SKM-1 (cell line): ENCODE measurements at regions not wholly inside any gene's neighbourhood (a gene's known extent, or its start where the extent isn't known, plus 50 kb on each side); places are given as distances from the start of the nearest gene placed in this dataset.
"Not testable (repeated sequence)": the region's sequence is repeated elsewhere in the genome, so short reads cannot be mapped to it uniquely, and the experiment has no call there.

ENCODE experiments used
- DNase-seq: peaks from one replicate; lab custom pipeline; 2025; ENCODE audit not compliant: unreplicated experiment; lab: John Stamatoyannopoulos, UW

GRCh38 chr6:122223251-122223650, 176.2 kb upstream of the HSF2 start:
- no peak for DNase-seq

DNA sequence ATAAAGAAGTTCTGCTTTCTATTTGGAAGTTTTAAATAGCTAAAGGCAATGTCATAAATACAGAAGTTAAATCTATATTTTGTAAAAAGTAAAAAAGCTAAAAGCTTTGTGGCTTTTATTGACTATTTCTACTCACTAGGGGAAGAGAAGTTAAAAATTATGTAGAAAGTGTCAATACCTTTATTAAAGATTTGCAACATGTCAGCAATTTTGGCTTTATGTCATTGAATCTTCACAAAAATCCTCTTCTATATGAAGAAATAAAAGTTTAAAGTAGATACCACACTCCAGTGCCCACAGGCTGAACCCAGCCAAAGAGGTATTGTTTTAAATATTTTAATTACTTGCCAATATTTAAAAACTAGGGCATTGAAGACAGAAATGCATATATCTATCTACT, 160.6 kb upstream of the HSF2 start:
- DNase-seq, result no peak

DNA sequence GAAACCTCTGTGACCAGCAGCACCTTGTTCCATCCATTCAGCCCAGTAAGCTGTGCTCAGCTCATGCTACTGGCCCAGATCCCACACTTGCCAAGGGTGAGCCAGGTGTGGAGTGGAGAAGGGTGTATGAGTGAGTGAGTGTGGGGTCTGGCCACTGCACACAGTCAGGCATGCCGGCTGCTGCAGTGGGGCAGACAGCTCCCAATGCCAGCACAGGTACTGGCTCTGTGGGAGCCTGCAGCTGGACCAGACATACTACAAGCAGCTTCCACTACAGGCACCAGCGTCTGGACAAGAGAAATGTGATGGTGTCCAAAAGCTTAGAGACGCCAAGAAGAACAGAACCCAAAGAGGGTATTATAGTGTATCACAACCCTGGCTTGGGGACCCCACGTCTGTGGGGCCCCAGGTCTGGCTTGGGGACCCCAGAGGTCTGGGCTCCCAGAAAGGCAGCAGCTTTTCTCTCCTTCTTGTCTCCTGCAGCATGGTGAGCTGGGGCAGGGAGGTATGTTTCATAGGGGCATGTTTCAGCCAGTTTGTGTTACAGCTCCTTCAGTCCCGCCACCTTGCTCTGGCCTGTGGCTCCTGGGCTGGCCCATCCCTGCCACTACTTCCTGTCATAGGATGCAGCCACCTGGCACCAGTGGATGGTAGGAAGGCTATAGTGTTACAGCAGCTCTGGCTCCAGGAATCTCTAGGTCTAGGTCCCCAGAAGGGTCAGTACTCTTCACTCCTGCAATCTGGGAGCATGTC, 152.4 kb upstream of the HSF2 start:
- no peak for DNase-seq

- DNase-seq, result no peak
These were observed 151.3 kb upstream of the HSF2 start for GRCh38 chr6:122248001-122248669.

DNA sequence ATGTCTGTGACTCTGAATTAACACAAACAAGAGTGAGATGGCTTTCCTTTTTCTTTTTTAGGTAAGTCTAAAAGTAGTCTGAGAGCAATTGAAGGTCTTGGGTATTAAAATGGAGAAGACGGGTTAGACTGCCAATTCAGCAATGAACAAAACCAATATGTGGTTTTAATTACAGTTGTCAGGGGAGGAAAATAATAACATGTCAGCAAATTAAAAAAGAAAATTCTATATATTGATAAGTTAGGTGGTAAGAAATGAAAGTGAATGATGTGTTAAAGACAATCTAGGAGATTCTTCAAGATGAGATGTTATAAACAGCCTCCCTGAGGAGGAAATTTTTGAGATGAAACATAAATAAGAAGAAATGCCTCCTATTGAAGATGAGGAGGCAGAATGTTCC, 150.6 kb upstream of the HSF2 start:
- no peak for DNase-seq

DNA sequence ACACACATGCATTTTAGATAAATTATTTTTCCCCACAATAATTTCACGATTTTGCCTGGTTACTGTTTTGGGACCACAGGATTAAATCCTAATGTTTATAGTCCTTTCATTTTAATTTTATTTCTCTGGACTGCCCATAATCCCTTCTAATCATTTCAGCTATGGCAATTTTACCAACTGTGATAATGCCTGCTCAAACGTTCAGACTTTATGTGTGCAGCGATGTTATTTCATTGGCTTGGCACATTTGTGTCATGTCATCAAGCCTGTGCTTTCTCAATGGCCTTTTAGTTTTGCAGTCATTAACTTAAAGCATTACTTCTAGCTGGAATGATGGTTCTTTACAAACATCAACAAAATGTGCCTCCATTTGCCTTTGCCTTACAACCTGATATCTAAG, 140.6 kb upstream of the HSF2 start:
- no peak for DNase-seq

DNA sequence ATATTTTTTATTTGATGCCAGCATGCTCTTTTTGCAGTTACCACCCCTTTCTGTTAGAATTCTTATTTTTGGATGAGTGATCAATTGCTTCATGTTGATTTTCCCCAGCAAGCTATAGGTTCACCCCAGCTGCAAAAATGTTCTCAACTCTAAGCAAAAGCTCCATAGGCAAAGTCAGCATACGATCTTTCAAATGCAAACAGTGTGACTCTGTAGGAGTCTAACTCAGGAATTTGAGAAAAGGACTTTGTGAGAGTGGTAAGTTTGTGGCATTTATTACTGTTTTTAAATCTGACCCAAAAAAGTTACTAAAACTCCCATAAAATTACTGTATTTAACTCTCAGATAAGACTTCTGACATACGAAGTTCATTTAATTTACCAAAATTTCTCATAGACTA, 134.9 kb upstream of the HSF2 start:
- DNase-seq, result no peak

DNA sequence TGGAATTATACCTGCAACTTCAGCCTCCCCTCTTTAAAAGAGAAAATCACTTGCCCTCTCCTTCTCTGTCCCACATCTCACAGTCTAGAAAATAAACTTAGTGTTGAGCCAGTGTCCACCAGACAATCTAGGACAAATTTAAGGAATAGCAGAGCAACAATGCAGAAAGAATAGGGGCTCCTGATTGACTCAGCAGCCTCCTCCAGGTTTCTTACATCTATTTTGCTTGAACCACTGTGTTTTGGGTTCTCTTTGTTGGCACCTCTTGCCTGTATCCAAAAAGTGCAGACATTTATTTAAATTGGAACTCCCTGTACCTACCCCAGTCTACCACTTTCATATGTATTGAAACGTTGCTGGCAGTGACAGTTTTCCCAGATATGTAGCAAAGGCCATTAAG, 133.7 kb upstream of the HSF2 start:
- no peak for DNase-seq

DNA sequence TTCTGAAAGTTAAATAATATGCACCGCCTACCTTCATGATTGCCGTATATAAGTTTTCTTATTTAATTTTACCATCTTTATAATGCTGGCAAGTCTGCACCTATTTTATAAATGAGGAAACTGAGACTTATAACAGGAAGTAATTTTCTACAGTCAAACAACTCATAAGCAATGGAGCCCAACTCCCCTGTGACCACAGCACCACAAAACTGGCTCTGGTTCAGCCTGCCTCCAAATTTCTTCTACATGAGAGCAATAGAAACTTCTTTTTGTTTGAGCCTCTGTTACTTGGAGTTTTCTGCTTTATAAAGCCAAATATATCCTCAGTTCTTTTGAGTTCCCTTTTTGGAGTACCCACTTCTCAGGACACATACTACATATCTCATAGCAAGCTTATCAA, 131.1 kb upstream of the HSF2 start:
- DNase-seq, result no peak

GRCh38 chr6:122276637-122277036, 122.8 kb upstream of the HSF2 start:
- no peak for DNase-seq

- not testable (repeated sequence) for DNase-seq
These were observed 119.1 kb upstream of the HSF2 start for GRCh38 chr6:122280105-122281021.

GRCh38 chr6:122283884-122284283, 115.6 kb upstream of the HSF2 start:
- no peak for DNase-seq

GRCh38 chr6:122284848-122285247, 114.6 kb upstream of the HSF2 start:
- no peak for DNase-seq

- no peak for DNase-seq
These were observed 114.0 kb upstream of the HSF2 start for GRCh38 chr6:122285292-122285913.

DNA sequence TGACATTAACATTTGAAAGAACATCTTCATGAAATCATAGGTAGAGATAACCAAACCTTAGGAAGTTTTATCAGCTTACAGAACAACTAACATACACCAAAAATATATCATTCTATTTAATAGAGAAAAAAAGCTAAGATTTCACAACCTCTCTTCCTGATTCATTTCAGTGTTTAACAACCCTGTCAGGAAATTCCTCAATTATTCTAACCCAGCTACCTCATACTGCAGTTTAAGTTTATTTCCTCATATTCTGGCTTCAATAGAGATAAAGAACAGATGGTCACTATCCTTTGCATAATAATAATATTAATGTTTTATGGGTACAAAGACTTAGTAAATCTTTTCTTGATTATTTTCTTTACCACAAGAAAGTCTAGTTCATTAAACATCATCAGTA, 112.9 kb upstream of the HSF2 start:
- peak; percentile 7 for DNase-seq

GRCh38 chr6:122289762-122290539, 109.5 kb upstream of the HSF2 start:
- no peak for DNase-seq

GRCh38 chr6:122297010-122297409, 102.4 kb upstream of the HSF2 start:
- DNase-seq, result no peak

GRCh38 chr6:122302067-122302466, 97.4 kb upstream of the HSF2 start:
- DNase-seq, result no peak

GRCh38 chr6:122307577-122307976, 91.9 kb upstream of the HSF2 start:
- DNase-seq, result no peak

DNA sequence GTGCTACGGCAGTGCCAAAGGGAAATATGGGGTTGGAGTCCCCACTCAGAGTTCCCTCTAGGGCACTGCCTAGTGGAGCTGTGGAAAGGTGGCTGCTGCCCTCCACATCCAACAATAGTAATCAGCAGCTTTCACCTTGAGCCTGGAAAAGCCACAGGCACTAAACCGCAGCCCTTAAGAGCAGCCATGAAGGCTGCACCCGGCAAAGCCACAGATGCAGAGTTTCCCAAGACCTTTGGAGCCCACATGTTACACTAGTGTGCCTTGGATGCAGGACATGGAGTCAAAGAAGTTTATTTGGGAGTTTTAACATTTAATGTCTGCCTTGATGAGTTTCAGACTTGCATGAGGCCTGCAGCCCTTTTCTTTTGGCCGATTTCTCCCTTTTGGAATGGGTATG, 91.4 kb upstream of the HSF2 start:
- no peak for DNase-seq

GRCh38 chr6:122315842-122316241, 83.6 kb upstream of the HSF2 start:
- no peak for DNase-seq
